Activated T-helper 2 cell treated with anti-CD3 and anti-CD28 coated beads, Interferon-gamma antibody, Interleukin-2, Interleukin-4, amounts not matched to agents 10 μg/mL and 5 μg/mL and 100 μg/mL, durations not matched to agents 14 hours and 24 hours and 36 hours (primary cell): ENCODE measurements at regions not wholly inside any gene's neighbourhood (a gene's known extent, or its start where the extent isn't known, plus 50 kb on each side); places are given as distances from the start of the nearest gene placed in this dataset.

Source experiments
- DNase-seq: peaks from one replicate; pipeline ENCODE4 v3.0.0; 2021; ENCODE audit warnings: low spot score
- H3K27ac Mint-ChIP-seq: one replicate; pipeline ENCODE4 v1.8.0; 2021; ENCODE audit warnings: mixed read lengths
- H3K27me3 Mint-ChIP-seq: one replicate; pipeline ENCODE4 v1.8.0; 2021; ENCODE audit warnings: low read depth, mixed read lengths
- H3K36me3 Mint-ChIP-seq: one replicate; pipeline ENCODE4 v1.8.0; 2021; ENCODE audit warnings: low read depth, mixed read lengths
- H3K4me1 Mint-ChIP-seq: one replicate; pipeline ENCODE4 v1.8.0; 2021; ENCODE audit warnings: low read depth, mixed read lengths
- H3K4me3 Mint-ChIP-seq: one replicate; pipeline ENCODE4 v1.8.0; 2021; ENCODE audit warnings: low read depth, mild to moderate bottlenecking, moderate library complexity, mixed read lengths
- H3K9me3 Mint-ChIP-seq: one replicate; pipeline ENCODE4 v1.8.0; 2021; ENCODE audit warnings: mixed read lengths
- intact Hi-C: fragments of 100-400 bp; cut with micrococcal nuclease; formaldehyde crosslinking; loops from one replicate; pipeline ENCODE4 v1.15.1; 2023

- Mint-ChIP-seq H3K36me3 (no peaks in the 10 kb centered on the region), H3K4me3 (no peak overlapping the region), H3K4me1 (no peaks in the 10 kb centered on the region), H3K27ac (no peak overlapping the region), H3K27me3 (peaks cover 5% of the 10 kb centered on the region), H3K9me3 (no peaks in the 10 kb centered on the region)
- intact Hi-C loops: no loop called here
- no peak for DNase-seq
These were observed 231.0 kb upstream of the HMGA2 start for GRCh38 chr12:65593239-65593701.

- H3K27ac Mint-ChIP-seq: no peak overlapping the region
- intact Hi-C loops: no loop called here
- no peaks in the 10 kb centered on the region for H3K36me3 Mint-ChIP-seq
- no peak overlapping the region for H3K4me3 Mint-ChIP-seq
- H3K4me1 Mint-ChIP-seq: no peaks in the 10 kb centered on the region
- no peaks in the 10 kb centered on the region for H3K9me3 Mint-ChIP-seq
- no peak for DNase-seq
- peaks cover 7% of the 10 kb centered on the region for H3K27me3 Mint-ChIP-seq
These were observed 229.9 kb upstream of the HMGA2 start for GRCh38 chr12:65594409-65594808.

GRCh38 chr12:65595016-65595560, 229.2 kb upstream of the HMGA2 start:
- H3K27me3 Mint-ChIP-seq: peaks cover 7% of the 10 kb centered on the region
- no peak for DNase-seq
- H3K9me3 Mint-ChIP-seq: no peaks in the 10 kb centered on the region
- H3K36me3 Mint-ChIP-seq: no peaks in the 10 kb centered on the region
- intact Hi-C loops: no loop called here
- H3K27ac Mint-ChIP-seq: no peak overlapping the region
- no peaks in the 10 kb centered on the region for H3K4me1 Mint-ChIP-seq
- H3K4me3 Mint-ChIP-seq: no peak overlapping the region

GRCh38 chr12:65596514-65597091, 227.7 kb upstream of the HMGA2 start:
- no peaks in the 10 kb centered on the region for H3K36me3 Mint-ChIP-seq
- H3K4me1 Mint-ChIP-seq: no peaks in the 10 kb centered on the region
- no peak for DNase-seq
- H3K27ac Mint-ChIP-seq: no peak overlapping the region
- H3K27me3 Mint-ChIP-seq: peaks cover 10% of the 10 kb centered on the region
- no peak overlapping the region for H3K4me3 Mint-ChIP-seq
- no peaks in the 10 kb centered on the region for H3K9me3 Mint-ChIP-seq
- intact Hi-C loops: no loop called here

DNA sequence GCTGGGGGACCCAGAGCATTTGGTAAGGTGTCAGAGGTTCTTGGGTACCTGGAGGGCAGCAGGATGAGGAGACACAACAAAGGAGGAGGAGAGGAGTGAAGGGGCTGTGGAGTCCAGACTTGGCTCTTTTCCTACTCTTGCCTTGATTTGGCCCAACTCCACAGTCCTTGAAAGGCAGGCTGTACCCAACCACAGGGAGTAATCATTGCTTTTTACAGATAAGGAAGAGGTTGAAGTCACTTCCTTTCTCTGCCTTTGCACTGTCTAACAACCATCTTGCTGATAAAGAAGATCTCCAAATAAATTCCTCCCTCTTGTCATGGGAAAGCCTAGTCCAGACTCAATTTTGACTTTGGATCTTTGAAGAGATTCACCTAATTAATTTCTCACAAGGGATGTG, 226.8 kb upstream of the HMGA2 start:
- no peak overlapping the region for H3K4me3 Mint-ChIP-seq
- H3K9me3 Mint-ChIP-seq: no peaks in the 10 kb centered on the region
- H3K27ac Mint-ChIP-seq: no peak overlapping the region
- no peak for DNase-seq
- H3K27me3 Mint-ChIP-seq: peaks cover 10% of the 10 kb centered on the region
- no peaks in the 10 kb centered on the region for H3K36me3 Mint-ChIP-seq
- intact Hi-C loops: no loop called here
- peaks cover 2% of the 10 kb centered on the region for H3K4me1 Mint-ChIP-seq

DNA sequence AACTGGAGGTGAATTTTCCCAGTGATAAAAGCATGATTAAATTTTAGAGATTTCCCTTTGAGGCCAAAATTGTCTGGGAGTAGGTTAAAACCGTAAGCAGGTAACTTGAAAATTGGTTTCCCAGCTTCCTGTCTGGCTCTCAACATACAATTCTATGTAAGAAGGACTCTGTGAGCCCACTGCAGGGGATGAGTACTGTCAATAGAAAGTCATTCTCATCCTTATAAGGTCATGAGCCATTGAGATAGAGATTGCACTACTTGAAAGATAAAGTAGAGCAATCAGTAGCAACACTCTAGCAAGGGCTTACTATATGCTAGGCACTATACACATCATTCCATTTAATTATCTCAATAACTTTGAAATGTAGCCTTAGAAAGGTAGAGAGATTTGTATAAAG, 225.6 kb upstream of the HMGA2 start:
- Mint-ChIP-seq H3K9me3 (no peaks in the 10 kb centered on the region), H3K4me1 (peaks cover 3% of the 10 kb centered on the region), H3K27ac (no peak overlapping the region), H3K4me3 (no peak overlapping the region), H3K36me3 (no peaks in the 10 kb centered on the region), H3K27me3 (peaks cover 9% of the 10 kb centered on the region)
- DNase-seq: no peak
- intact Hi-C loops: no loop called here

DNA sequence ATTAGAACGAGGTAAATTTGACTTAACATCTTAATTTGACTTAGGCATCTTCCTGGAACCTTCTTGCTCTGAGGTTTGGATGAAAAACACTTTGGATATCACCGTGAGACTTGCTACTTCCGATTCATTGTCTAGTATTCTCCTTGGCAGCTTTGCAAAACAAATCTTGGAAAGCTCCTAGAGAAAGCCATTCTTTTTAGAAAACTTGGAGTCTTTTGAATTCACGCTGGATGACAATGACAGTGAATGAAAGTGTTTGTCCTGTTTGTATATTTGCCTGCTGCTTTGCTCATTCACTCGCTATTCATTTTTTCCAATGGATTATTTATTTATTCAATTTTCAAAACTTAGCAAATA, 222.1 kb upstream of the HMGA2 start:
- no peak overlapping the region for H3K27ac Mint-ChIP-seq
- H3K9me3 Mint-ChIP-seq: no peaks in the 10 kb centered on the region
- H3K4me3 Mint-ChIP-seq: no peak overlapping the region
- intact Hi-C loops: loop anchor here (2.0 kb wide), 2 partner anchors 381 to 485 kb away; no protein-coding TSS in a partner anchor
- no peaks in the 10 kb centered on the region for H3K36me3 Mint-ChIP-seq
- DNase-seq: no peak
- peaks cover 7% of the 10 kb centered on the region for H3K27me3 Mint-ChIP-seq
- peaks cover 6% of the 10 kb centered on the region for H3K4me1 Mint-ChIP-seq

GRCh38 chr12:65602610-65603295, 221.5 kb upstream of the HMGA2 start:
- H3K4me1 Mint-ChIP-seq: peaks cover 6% of the 10 kb centered on the region
- intact Hi-C loops: loop anchor here (2.0 kb wide), 2 partner anchors 380 to 484 kb away; no protein-coding TSS in a partner anchor
- no peaks in the 10 kb centered on the region for H3K36me3 Mint-ChIP-seq
- no peak overlapping the region for H3K27ac Mint-ChIP-seq
- no peaks in the 10 kb centered on the region for H3K9me3 Mint-ChIP-seq
- peaks cover 7% of the 10 kb centered on the region for H3K27me3 Mint-ChIP-seq
- peak; percentile 12 for DNase-seq
- no peak overlapping the region for H3K4me3 Mint-ChIP-seq

DNA sequence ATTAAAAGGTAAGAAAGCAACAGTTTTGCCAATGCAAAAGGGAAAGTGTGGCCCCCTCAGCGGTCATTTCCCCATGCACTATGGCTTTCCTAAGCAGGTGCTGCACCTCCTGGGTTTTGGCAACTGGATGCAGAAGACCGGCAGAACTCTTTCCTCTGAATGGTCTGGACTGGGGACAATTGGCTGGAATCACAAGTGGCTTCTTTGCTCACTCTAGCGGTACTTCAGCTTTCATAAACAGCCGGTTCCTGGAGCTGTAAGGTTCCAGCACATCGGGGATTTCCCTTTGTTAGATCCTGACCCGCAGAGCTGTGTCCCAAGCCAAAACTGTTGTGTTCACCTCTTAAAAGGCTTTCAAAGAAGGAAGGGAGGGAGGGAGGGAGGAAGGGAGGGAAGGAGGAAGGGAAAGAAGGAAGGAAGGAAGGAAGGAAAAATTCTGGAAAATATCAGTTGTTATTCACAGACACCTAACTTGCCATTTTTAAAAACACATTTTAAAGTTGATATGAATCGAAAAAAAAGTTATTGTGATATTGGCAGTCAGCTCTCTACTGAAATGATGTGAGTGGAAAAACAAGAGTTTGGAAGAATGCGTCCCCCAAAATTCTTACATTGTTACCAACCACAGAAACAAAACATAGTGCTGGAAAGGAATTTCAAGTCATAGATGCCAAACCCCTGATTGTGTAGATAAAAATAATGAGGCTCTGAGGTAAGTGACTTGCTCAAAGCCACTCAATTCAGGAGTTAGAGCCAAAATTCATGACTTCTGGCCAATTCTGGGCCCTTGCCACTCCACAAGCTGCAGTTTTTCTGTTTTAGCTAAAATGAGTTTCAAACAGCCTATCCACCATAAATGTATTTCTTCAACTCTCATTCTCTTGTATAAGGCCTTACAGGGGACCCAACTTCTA, 220.6 kb upstream of the HMGA2 start:
- H3K27ac Mint-ChIP-seq: no peak overlapping the region
- intact Hi-C loops: loop anchor here (2.0 kb wide), 3 partner anchors 63 to 483 kb away; no protein-coding TSS in a partner anchor
- H3K36me3 Mint-ChIP-seq: no peaks in the 10 kb centered on the region
- H3K4me3 Mint-ChIP-seq: no peak overlapping the region
- H3K27me3 Mint-ChIP-seq: peaks cover 4% of the 10 kb centered on the region
- peaks cover 6% of the 10 kb centered on the region for H3K4me1 Mint-ChIP-seq
- DNase-seq: no peak
- no peaks in the 10 kb centered on the region for H3K9me3 Mint-ChIP-seq

GRCh38 chr12:65605019-65605418, 219.3 kb upstream of the HMGA2 start:
- intact Hi-C loops: loop anchor here (2.0 kb wide), 1 partner anchor 62 kb away; no protein-coding TSS in a partner anchor

GRCh38 chr12:65606008-65606766, 218.1 kb upstream of the HMGA2 start:
- Mint-ChIP-seq H3K4me1 (peaks cover 6% of the 10 kb centered on the region), H3K36me3 (no peaks in the 10 kb centered on the region), H3K9me3 (no peaks in the 10 kb centered on the region), H3K4me3 (no peak overlapping the region), H3K27me3 (no peaks in the 10 kb centered on the region), H3K27ac (no peak overlapping the region)
- no peak for DNase-seq
- intact Hi-C loops: no loop called here

More at GRCh38 chr12:65605019-65605418, 219.3 kb upstream of the HMGA2 start:
- H3K27me3 Mint-ChIP-seq: peaks cover 4% of the 10 kb centered on the region
- H3K9me3 Mint-ChIP-seq: no peaks in the 10 kb centered on the region
- H3K36me3 Mint-ChIP-seq: no peaks in the 10 kb centered on the region
- peak overlapping the region; percentile 86 for H3K27ac Mint-ChIP-seq
- no peak overlapping the region for H3K4me3 Mint-ChIP-seq
- DNase-seq: no peak
- H3K4me1 Mint-ChIP-seq: peaks cover 6% of the 10 kb centered on the region

DNA sequence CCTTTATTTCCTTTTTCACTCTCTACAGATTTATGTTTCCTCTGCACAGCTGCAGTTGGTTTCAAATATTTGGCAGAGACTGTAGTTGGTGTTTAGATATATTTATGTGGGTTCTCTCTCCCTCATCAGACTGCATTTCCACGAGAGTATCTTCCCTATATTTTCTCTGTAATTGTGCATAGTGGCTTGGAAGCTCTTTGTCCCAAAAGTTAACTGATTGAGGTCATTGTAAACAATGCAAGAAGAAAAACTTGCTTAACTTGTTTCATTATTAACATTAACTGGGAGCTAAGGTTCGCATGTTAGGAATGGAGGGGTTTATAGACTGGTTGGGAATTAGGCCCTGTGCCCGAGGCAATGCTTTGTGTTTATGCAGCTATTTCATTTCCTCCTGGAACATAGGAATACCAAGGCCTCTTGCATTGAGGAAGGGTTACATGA, 216.9 kb upstream of the HMGA2 start:
- Mint-ChIP-seq H3K36me3 (no peaks in the 10 kb centered on the region), H3K4me1 (peaks cover 5% of the 10 kb centered on the region), H3K27ac (no peak overlapping the region), H3K4me3 (no peak overlapping the region), H3K27me3 (no peaks in the 10 kb centered on the region), H3K9me3 (no peaks in the 10 kb centered on the region)
- intact Hi-C loops: no loop called here
- no peak for DNase-seq
